GM13976 (cell line): ENCODE measurements at regions not wholly inside any gene's neighbourhood (a gene's known extent, or its start where the extent isn't known, plus 50 kb on each side); places are given as distances from the start of the nearest gene placed in this dataset.

Experiments used
- DNase-seq: peaks from one replicate; pipeline ENCODE4 v3.0.0; 2012; ENCODE audit warnings: low spot score
- in situ Hi-C: fragments of 300-500 bp; cut with MboI; formaldehyde crosslinking; loops from one replicate; pipeline ENCODE4 v1.12.0; 2022; ENCODE audit warnings: low sequenced_read_pairs, mixed read lengths, inconsistent platforms; ENCODE audit not compliant: unreplicated experiment
- TF ChIP-seq, protein P1 (sequence below): IDR thresholded peaks from 2 replicates; pipeline ENCODE4 v1.5.1; 2012; ENCODE audit warnings: borderline replicate concordance, mild to moderate bottlenecking; ENCODE audit not compliant: insufficient read depth; ENCODE audit errors: extremely low read depth, missing control alignments, control extremely low read depth

DNA sequence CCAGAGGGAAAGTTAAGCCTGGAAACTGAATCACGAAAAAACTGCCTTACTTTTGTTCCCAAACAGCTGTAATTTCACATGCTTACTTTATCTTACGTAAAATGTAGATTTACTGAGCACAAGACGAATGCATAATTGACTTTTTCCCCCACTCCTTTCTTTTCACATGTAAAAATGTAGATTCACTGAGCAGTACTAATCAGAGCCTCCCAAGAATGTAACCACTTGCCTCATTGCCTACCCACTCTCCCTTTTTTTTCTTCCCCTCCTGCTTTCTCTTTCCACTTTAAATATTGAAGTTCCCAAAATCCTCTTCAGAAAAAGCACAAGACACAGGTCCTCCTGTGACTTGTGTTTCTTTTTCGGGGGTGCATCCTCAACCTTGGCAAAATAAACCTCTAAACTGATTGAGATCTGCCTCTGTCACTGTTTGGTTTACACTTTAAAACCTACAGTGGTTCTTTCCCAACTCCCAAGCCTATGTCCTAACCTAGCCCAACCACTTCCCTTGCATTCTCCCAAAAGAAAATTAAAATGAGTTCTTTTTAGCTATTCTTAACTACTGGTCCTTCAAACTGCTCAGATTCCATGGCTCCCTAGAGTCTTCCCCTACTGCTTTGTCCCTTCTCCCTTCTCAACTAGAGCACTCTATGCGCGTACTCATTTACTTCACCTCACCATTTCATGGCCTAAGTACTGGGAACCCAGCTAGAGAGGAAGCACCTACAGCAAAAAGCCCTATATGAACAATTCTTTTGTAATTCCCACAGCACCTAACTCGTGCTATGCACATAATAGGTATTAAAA lies 236.6 kb upstream of the MKLN1 start:
- DNase-seq, result no peak
- in situ Hi-C loops, result no loop called here
- TF ChIP-seq, protein P1, sequence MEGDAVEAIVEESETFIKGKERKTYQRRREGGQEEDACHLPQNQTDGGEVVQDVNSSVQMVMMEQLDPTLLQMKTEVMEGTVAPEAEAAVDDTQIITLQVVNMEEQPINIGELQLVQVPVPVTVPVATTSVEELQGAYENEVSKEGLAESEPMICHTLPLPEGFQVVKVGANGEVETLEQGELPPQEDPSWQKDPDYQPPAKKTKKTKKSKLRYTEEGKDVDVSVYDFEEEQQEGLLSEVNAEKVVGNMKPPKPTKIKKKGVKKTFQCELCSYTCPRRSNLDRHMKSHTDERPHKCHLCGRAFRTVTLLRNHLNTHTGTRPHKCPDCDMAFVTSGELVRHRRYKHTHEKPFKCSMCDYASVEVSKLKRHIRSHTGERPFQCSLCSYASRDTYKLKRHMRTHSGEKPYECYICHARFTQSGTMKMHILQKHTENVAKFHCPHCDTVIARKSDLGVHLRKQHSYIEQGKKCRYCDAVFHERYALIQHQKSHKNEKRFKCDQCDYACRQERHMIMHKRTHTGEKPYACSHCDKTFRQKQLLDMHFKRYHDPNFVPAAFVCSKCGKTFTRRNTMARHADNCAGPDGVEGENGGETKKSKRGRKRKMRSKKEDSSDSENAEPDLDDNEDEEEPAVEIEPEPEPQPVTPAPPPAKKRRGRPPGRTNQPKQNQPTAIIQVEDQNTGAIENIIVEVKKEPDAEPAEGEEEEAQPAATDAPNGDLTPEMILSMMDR, result no peak

GRCh38 chr7:131094685-131095084 lies 233.0 kb upstream of the MKLN1 start:
- in situ Hi-C loops, result no loop called here
- no peak for DNase-seq
- TF ChIP-seq, protein P1, result no peak

- in situ Hi-C loops, result no loop called here
These were observed 232.3 kb upstream of the MKLN1 start for GRCh38 chr7:131095346-131095745.

DNA sequence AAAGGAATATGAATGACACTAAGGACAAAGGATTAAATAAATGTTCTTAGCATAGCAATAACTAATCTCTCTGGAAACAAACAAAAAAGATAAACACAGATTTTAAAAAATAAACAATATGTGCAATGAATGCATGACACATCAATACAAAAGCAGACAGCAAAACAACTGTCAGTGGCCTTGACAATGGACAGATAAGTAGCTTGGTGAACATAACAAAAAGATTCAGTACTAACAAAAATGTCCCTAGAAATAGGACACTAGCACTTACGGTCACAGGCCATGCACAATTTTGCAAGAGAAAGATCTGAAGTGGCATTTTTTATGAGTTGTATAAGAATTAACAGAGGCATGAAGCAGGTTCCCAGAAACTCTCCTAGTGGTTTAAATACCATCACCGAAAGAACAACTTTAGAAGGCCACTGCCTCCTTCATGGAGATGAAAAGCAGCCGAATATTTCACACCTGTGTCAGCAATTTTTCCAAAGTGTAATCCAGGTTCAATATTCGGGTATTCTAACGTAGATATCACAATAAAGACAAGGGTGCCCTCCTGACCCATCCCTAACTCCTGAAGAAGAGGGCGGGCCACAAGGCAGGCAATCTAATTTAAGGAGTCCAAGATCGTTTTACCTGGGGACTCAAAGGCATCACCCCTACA lies 231.3 kb upstream of the MKLN1 start:
- TF ChIP-seq, protein P1, result no peak
- DNase-seq, result no peak

More at GRCh38 chr7:131095346-131095745, 232.3 kb upstream of the MKLN1 start:
- TF ChIP-seq, protein P1, result no peak
- DNase-seq, result no peak

DNA sequence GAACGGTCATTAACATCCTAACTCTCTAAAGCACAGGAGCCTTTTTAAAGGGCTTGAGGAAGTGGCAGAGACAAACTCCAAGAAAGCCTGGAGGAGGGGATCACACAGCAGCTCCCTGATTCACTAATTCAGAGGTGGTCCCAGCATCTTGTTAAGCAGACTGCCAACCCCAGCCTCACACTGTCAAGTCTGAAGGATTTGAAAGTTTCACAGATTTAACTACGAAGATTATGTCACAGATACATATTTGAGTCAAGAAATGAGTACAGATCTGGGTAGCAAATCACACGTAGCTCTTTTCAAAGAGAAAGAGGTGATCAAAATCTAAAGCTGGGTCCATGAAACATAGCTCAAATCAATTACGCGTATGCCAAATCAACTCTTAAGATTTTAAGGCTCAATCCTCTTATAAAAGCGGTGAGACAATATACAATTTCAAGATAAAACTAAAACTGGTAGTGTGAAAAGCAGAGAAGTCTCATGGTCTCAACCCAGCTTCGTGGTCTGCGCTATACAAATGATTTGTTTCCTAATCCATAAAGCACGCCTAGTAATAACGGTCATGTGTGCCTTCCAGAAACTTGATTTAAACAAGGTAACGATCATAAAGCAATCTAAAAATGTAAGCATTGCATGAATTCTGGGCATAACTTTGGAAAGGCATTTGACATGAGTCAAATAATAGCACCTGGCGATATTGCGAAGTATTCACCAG lies 229.9 kb upstream of the MKLN1 start:
- TF ChIP-seq, protein P1, result no peak
- in situ Hi-C loops, result no loop called here
- no peak for DNase-seq

More for the DNA sequence above, 231.3 kb upstream of the MKLN1 start:
- in situ Hi-C loops, result no loop called here

- DNase-seq, result no peak
- TF ChIP-seq, protein P1, result no peak
- in situ Hi-C loops, result no loop called here
These were observed 229.1 kb upstream of the MKLN1 start for GRCh38 chr7:131098527-131098926.
